Ramos (cell line): ENCODE measurements at regions not wholly inside any gene's neighbourhood (a gene's known extent, or its start where the extent isn't known, plus 50 kb on each side); places are given as distances from the start of the nearest gene placed in this dataset.

Experiments used
- in situ Hi-C: fragments of 300-500 bp; cut with MboI; formaldehyde crosslinking; loops from one replicate; pipeline ENCODE4 v1.14.3; 2022; ENCODE audit warnings: low sequenced_read_pairs; ENCODE audit not compliant: unreplicated experiment

- in situ Hi-C loops, result loop anchor here (10.0 kb wide), 1 partner anchor 501 kb away; the partner anchor contains the start of gene FOXC2
These were observed 251.6 kb downstream of the C16orf95 start for GRCh38 chr16:87065446-87066132.

- in situ Hi-C loops, result loop anchor here (10.0 kb wide), 1 partner anchor 502 kb away; the partner anchor contains the start of gene FOXC2
These were observed 250.8 kb downstream of the C16orf95 start for GRCh38 chr16:87066133-87067002.

DNA sequence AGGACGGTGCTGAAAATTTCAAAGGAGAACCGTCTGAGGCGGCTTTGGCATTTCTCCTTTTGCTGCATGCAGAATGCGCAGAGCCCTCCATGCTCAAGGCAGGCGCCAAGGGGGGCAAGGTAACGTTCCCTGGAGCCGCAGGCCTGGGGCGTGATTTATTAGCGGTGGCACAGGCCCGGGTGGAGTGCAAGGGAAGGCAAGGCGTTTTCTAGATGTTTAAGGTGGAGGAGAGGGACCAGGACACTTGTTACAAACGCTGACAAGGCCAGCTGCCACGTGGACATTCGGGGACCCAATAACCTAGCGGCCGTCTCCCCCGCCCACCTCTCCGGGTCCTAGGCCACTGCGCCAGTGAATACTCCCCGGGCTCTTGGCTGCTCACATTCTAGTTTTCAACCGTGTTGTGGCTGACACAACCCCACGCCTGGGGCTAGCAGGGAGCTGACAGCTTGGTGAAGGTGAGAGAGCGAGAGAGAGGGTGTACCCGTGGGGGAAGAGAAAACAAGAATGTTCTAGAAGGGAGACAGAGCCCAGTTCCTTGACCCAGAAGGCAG, 250.1 kb downstream of the C16orf95 start:
- in situ Hi-C loops, result loop anchor here (10.0 kb wide), 1 partner anchor 502 kb away; the partner anchor contains the start of gene FOXC2

DNA sequence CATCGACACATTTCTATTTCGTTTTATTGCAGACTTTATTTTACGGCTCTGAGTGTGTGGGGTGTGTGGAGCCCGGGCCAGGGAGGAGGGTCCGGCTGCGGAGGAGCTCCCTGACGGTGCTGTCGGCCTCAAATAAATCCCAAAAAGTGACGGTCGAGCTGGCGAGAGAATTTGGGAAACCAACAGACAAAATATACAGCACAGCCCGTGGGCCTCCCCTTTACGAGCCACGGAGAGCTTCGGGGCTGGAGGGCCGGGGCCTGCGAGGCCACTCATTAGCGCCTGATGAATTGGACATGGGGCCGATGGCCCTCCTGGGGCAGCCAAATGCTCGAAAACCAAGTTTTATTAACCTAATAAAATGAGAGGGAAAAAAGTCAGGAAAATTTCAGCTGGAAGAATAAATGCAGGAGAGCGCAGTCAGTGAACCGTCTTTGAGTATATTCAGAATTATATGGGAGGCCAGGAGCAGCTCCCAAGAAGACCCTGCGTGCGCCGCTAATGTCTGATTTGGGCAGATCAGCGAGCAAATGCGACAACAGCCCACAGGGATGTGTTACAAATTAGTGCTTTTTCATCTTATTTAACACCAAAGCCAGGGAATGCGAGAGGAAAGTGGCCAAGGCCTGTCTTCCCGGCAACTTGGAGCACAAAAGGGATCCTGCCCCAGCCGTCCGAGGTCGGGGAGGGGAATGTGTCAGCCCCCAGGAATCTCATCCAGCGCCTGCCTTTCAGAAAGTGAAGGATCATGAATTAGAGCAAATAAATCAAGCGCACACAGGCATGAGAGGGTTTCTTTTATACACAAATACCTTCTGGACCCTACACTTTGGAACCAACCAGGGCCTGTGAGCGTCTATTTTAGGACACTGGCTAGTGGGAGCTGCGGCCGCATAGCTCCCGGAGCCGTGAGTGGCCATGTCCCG, 249.1 kb downstream of the C16orf95 start:
- in situ Hi-C loops, result loop anchor here (10.0 kb wide), 1 partner anchor 503 kb away; the partner anchor contains the start of gene FOXC2

GRCh38 chr16:87068762-87069150, 248.4 kb downstream of the C16orf95 start:
- in situ Hi-C loops, result loop anchor here (10.0 kb wide), 1 partner anchor 504 kb away; the partner anchor contains the start of gene FOXC2

GRCh38 chr16:87070657-87071056, 246.5 kb downstream of the C16orf95 start:
- in situ Hi-C loops, result no loop called here

DNA sequence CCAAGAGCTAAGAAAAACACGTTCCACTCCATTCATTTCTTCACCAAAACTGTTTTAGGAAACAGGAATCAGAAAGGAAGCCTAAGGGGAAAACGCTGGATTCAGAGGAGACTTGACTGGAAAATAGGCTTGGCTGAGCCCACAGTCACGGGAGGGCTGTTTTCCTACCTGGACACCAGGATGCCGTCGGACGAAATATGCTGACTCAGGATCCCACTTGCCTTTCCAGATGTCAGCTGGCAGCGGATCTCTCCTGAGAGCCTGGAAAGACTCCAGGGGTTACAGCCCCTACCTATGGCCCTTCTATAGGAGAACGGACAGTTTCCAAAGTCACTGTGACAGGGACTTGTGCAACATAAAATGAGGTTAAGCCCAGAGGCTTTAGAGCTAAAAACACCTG, 245.1 kb downstream of the C16orf95 start:
- in situ Hi-C loops, result no loop called here

GRCh38 chr16:87074641-87075318, 242.4 kb downstream of the C16orf95 start:
- in situ Hi-C loops, result no loop called here

DNA sequence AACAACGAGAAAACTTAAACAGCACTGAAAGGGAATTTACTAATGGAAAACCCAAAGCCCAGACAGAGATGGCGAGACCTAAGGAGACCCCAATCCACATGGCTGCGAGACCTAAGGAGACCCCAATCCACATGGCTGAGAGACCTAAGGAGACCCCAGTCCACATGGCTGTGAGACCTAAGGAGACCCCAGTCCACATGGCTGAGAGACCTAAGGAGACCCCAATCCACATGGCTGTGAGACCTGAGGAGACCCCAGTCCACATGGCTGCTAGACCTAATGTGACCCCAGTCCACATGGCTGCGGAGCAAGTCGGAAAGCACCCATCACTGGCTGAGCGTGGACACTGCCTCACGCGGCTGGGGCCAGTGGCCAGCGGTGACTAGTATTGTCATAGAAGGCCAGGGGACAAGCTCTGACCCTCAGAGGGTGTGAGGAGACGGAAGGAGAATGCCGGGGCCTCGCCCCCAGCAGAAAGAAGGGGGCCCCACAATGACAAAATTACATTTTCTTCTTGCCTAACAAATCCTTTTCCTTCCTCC, 241.8 kb downstream of the C16orf95 start:
- in situ Hi-C loops, result no loop called here

- in situ Hi-C loops, result no loop called here
These were observed 240.8 kb downstream of the C16orf95 start for GRCh38 chr16:87076331-87076949.

DNA sequence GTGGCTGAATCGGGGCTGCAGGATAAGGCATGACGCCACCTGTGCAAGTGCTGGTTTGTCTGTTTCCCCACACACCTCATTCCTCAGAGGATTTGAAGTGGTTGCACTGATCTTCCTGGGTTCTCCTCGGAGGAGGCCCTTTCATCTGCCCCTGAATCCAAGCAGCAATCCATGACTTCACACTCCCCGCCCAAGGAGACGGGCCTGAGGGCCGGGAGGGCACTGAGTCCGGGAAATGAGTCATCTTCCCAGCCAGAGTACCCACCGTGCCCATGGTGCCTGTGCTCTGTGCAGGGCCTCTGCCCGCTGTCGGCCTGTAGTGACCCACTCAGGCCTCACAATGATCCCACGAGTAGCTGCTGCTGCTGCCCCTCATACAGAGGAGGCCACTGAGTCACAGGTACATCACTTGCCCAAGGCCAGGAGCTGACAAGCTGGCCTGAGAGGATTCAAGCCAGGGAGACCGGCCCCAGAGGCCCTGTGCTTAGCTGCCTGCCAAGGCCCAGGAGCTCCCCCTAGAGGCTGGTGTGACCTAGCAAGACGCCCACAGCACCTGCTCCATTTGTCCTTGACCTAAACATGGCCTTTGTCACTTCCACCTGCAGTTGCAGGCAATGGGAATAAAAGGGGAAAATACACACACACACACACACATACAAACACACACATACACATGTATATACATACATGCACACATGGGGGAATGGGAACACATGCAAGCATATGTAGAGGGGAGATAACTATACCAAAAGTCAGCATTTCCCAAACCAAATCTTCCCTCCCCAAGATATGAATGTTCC, 240.0 kb downstream of the C16orf95 start:
- in situ Hi-C loops, result no loop called here

GRCh38 chr16:87077750-87078127, 239.5 kb downstream of the C16orf95 start:
- in situ Hi-C loops, result no loop called here

GRCh38 chr16:87080571-87081167, 236.5 kb downstream of the C16orf95 start:
- in situ Hi-C loops, result no loop called here

DNA sequence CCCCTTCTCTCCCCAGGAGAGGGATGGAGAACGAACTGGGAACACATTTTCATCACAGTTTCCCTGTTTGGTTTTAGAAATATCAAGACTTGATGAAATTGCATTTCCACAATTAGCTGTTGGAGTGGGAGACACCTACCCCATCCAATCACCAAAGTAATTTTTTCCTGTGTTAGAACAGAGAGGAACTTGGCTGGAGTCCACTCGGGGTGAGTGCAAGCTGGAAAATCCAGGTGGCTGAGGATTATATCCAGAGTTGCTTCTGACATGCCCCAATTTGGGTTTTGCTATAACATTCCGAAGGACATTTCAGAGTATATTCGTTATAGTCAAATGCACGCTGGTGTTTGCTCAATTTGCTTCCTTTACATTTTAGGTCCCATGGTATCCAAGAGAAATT, 231.8 kb downstream of the C16orf95 start:
- in situ Hi-C loops, result no loop called here

GRCh38 chr16:87086156-87086555, 231.0 kb downstream of the C16orf95 start:
- in situ Hi-C loops, result no loop called here

DNA sequence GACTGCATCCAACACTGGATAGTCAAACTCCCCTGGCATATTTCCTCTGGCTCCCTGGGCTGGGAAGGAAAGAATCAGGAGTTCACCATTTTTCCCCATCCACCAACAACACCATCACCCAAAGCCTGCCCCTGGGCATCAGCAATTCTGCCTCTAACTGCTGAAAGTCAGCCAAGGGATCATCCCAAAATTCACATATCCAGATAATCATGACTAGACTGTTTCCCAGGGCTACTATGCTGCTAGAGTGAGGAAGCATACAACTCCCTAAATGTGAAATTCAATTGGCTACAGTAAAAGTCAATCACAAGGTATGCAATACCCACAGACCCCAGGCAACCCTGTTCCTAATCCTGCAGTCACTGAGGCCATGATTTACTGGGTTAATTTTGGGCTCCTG, 230.6 kb downstream of the C16orf95 start:
- in situ Hi-C loops, result no loop called here

DNA sequence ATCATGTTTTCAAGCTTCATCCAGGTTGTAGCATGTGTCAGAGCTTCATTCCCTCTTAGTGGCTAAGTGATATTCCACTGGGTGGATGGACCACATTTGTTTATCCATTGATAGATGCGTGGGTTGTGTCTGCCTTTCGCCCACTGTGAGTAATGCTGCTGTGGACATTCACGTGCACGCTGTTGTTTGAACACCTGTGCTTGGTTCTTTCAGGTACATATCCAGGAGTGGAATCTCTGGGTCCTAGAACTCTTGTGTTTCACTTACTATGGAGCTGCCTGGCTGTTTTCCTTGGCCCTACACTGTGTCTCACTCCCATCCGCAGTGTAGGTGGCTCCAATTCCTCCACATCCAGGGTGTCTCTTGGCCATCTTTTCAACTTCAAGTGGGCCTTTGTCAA, 224.2 kb downstream of the C16orf95 start:
- in situ Hi-C loops, result no loop called here
